ENCODE measurements at regions not wholly inside any gene's neighbourhood (a gene's known extent, or its start where the extent isn't known, plus 50 kb on each side); places are given as distances from the start of the nearest gene placed in this dataset.
"Not testable (repeated sequence)": the region's sequence is repeated elsewhere in the genome, so short reads cannot be mapped to it uniquely, and the experiment has no call there.

- DNase-seq (ENCODE audit: low read depth), result no peak
Observed at GRCh38 chr16:6009151-6009550, 911.6 kb upstream of the EEF2KMT start.

GRCh38 chr16:6008670-6009069 lies 911.1 kb upstream of the EEF2KMT start:
- DNase-seq (ENCODE audit: low read depth), result no peak

- no peak for DNase-seq (ENCODE audit: low read depth)
Observed at GRCh38 chr16:5993356-5993755, 895.8 kb upstream of the EEF2KMT start.

- no peak for DNase-seq (ENCODE audit: low read depth)
Observed at GRCh38 chr16:5982979-5983378, 885.4 kb upstream of the EEF2KMT start.

GRCh38 chr16:5979905-5980550 lies 882.4 kb upstream of the EEF2KMT start:
- peak; percentile 41 for DNase-seq (ENCODE audit: low read depth)

GRCh38 chr16:5977329-5977728 lies 879.7 kb upstream of the EEF2KMT start:
- no peak for DNase-seq (ENCODE audit: low read depth)

- DNase-seq (ENCODE audit: low read depth), result no peak
Observed at GRCh38 chr16:5972747-5973146, 875.2 kb upstream of the EEF2KMT start.

GRCh38 chr16:5971924-5972323 lies 874.3 kb upstream of the EEF2KMT start:
- no peak for DNase-seq (ENCODE audit: low read depth)

- DNase-seq (ENCODE audit: low read depth), result no peak
Observed at GRCh38 chr16:5971106-5971505, 873.5 kb upstream of the EEF2KMT start.

GRCh38 chr16:5966004-5966403 lies 868.4 kb upstream of the EEF2KMT start:
- no peak for DNase-seq (ENCODE audit: low read depth)

GRCh38 chr16:5965321-5965720 lies 867.7 kb upstream of the EEF2KMT start:
- no peak for DNase-seq (ENCODE audit: low read depth)

GRCh38 chr16:5951486-5951885 lies 853.9 kb upstream of the EEF2KMT start:
- peak; percentile 22 for DNase-seq (ENCODE audit: low read depth)

- DNase-seq (ENCODE audit: low read depth), result peak; percentile 82
Observed at GRCh38 chr16:5944971-5945370, 847.4 kb upstream of the EEF2KMT start.

- DNase-seq (ENCODE audit: low read depth), result no peak
Observed at GRCh38 chr16:5938607-5939006, 841.0 kb upstream of the EEF2KMT start.

- DNase-seq (ENCODE audit: low read depth), result no peak
Observed at GRCh38 chr16:5932906-5933305, 835.3 kb upstream of the EEF2KMT start.

GRCh38 chr16:5928476-5929065 lies 831.0 kb upstream of the EEF2KMT start:
- no peak for DNase-seq (ENCODE audit: low read depth)

- DNase-seq (ENCODE audit: low read depth), result no peak
Observed at GRCh38 chr16:5925850-5926249, 828.3 kb upstream of the EEF2KMT start.

GRCh38 chr16:5922686-5923085 lies 825.1 kb upstream of the EEF2KMT start:
- DNase-seq (ENCODE audit: low read depth), result no peak

- DNase-seq (ENCODE audit: low read depth), result no peak
Observed at GRCh38 chr16:5918567-5919130, 821.1 kb upstream of the EEF2KMT start.

GRCh38 chr16:5917436-5918195 lies 820.0 kb upstream of the EEF2KMT start:
- DNase-seq (ENCODE audit: low read depth), result no peak

- DNase-seq (ENCODE audit: low read depth), result peak; percentile 83
Observed at GRCh38 chr16:5916711-5917191, 819.2 kb upstream of the EEF2KMT start.

- no peak for DNase-seq (ENCODE audit: low read depth)
Observed at GRCh38 chr16:5911241-5911640, 813.6 kb upstream of the EEF2KMT start.

- not testable (repeated sequence) for DNase-seq (ENCODE audit: low read depth)
Observed at GRCh38 chr16:5909556-5909955, 812.0 kb upstream of the EEF2KMT start.

Data from M059J (cell line).